HUES64 (cell line): ENCODE measurements at regions not wholly inside any gene's neighbourhood (a gene's known extent, or its start where the extent isn't known, plus 50 kb on each side); places are given as distances from the start of the nearest gene placed in this dataset.

Experiments used
- H3K27ac ChIP-seq: 2 replicates; pipeline ENCODE4 v1.7.0; 2013; ENCODE audit warnings: low read depth, low read length, inconsistent platforms
- H3K27me3 ChIP-seq: 2 replicates; pipeline ENCODE4 v1.6.1; 2013; ENCODE audit warnings: mild to moderate bottlenecking, low read length; ENCODE audit not compliant: insufficient read depth
- H3K36me3 ChIP-seq: 2 replicates; pipeline ENCODE4 v1.6.1; 2013; ENCODE audit warnings: mild to moderate bottlenecking, low read length; ENCODE audit not compliant: insufficient read depth
- H3K4me1 ChIP-seq: 2 replicates; pipeline ENCODE4 v1.6.1; 2013; ENCODE audit warnings: mild to moderate bottlenecking, low read length, moderate library complexity; ENCODE audit not compliant: insufficient read depth
- H3K4me3 ChIP-seq: 2 replicates; pipeline ENCODE4 v1.5.1; 2013; ENCODE audit warnings: mild to moderate bottlenecking, low read length, moderate library complexity
- H3K9ac ChIP-seq: 2 replicates; pipeline ENCODE4 v1.6.1; 2013; ENCODE audit warnings: mild to moderate bottlenecking, low read depth, low read length
- H3K9me3 ChIP-seq: 2 replicates; pipeline ENCODE4 v1.6.1; 2013; ENCODE audit warnings: low read depth, low read length; ENCODE audit not compliant: insufficient read depth
- WGBS: fragments of 150-250, 120-280 bp; methylation state at CpG from one replicate; pipeline ENCODE4 v1.1.7; 2013; ENCODE audit warnings: missing lambda C conversion rate; 5-methylcytosine and 5-hydroxymethylcytosine counted together

DNA sequence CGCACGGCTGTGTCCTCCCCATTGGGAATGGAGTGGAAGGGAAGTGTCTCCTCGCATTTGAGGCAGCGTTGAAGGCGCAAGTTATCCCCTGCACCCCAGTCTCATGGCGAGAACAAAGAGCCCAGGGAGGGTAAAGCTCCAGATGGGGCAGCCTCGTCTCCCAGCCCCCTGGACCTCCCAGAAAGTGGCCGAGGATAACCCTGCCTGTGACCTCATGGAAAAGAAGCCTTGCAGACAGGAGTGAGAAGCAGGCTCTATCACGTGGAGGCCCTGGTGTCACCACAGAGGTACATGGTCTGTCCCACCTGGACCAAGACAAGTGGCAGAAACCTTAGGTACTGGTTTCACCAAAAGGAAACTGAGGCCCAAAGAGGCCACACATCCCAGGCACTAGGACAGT, 134.8 kb upstream of the RPS6KA2 start:
- peaks cover 22% of the 10 kb centered on the region for H3K4me1 ChIP-seq
- no peak overlapping the region for H3K27ac ChIP-seq
- no peaks in the 10 kb centered on the region for H3K27me3 ChIP-seq
- WGBS: 88% methylated on average over 9 of the region's 9 CpGs
- H3K9me3 ChIP-seq: no peaks in the 10 kb centered on the region
- no peak overlapping the region for H3K4me3 ChIP-seq
- no peaks in the 10 kb centered on the region for H3K36me3 ChIP-seq
- no peak overlapping the region for H3K9ac ChIP-seq

DNA sequence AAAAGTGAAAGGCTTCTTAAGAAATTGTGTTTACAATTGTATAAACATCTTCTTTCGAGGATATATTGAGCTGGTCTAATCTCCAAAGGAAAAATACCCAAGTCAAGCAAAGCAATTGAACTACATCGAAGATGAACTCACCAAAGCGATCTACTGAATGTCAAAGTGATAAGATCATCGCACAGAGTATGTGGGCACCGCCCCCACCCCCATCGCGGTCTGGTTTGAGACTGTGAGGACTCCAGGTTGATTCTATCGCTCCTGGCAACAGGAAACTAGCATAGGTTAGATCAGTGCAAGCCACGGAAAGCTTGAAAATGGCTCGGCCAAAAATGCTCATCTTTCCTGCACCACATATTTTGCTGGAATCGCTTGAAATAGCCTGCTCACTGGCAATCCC, 133.2 kb upstream of the RPS6KA2 start:
- Histone ChIP-seq H3K4me3 (no peak overlapping the region), H3K9me3 (no peaks in the 10 kb centered on the region), H3K27me3 (no peaks in the 10 kb centered on the region), H3K27ac (no peak overlapping the region), H3K9ac (no peak overlapping the region), H3K4me1 (peaks cover 16% of the 10 kb centered on the region), H3K36me3 (no peaks in the 10 kb centered on the region)
- 82% methylated on average over 11 of the region's 11 CpGs for WGBS

DNA sequence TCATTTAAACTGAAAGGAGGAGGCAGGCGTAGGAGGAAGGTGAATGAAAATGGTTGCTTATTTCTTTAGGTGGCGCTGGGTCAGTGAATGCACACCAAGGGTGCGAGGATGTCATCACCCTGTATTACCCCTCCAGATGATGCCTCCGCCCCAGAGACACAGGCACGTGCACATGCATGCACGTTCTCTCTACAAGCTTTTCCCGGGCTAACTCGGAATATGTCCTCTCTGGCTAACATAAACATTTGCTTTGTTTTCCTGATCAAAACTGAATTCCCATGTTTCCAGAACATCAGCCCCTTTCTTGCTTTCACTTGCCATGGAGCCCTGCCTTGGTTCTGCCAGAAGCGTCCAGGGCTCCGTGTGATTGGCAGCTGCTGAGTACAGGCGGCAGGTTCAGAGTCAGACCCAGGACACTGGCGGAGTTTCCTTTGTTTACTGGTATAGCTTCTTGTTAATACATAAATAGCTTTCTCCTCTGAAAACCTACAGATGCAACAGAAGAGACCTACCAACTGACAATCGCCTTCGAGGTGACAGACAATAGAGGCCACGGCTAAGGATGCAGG, 131.2 kb upstream of the RPS6KA2 start:
- no peaks in the 10 kb centered on the region for H3K27me3 ChIP-seq
- no peaks in the 10 kb centered on the region for H3K36me3 ChIP-seq
- 0 out of 2 replicates have a peak overlapping the region, but pooled peaks have one; percentile 12 for H3K9ac ChIP-seq
- peaks cover 26% of the 10 kb centered on the region for H3K4me1 ChIP-seq
- H3K9me3 ChIP-seq: no peaks in the 10 kb centered on the region
- WGBS: 88% methylated on average over 15 of the region's 15 CpGs
- 0 out of 2 replicates have a peak overlapping the region, but pooled peaks have one; percentile 31 for H3K27ac ChIP-seq
- no peak overlapping the region for H3K4me3 ChIP-seq

DNA sequence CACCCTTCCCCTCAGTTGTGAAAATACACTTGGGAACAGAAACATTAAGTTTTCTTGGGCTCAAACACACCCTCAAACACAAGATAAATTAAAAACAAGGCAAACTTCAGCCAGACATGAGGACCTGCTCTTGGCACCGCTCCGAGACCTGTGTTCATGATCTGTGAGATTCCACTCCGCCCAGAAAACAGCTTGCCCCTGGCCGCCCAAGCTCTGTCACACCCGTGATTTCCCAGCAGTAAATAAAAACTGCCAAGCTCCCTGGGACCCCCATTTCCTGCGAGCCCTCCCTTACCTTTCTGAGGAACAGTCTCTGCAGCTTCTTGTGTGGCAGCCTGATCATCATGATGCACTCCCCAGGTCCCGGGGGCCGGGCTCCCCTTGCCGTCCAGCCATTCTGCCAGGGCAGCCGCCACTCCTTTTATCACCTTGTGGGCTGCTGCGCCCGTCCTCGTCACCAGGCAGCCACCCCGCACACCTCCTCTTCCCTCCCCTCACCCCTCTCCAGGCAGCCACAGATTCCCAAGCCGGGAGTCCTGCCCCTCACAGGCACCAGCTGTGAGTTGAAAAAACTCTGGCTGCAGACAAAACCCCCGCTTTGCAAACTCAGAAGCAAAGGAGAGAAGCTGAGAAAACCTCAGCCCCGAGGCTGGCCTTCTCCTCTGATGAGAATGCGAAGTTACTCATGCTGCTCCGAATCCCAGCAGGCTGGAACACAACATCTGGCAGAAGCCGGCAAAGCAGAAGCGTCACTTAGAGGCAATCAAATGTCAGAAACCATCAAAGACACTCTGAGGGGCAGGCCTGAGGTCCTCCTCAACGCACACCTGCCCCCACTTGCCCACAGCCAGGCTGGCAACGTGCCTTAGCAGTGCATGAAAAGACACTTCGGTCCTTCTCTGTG, 130.4 kb upstream of the RPS6KA2 start:
- no peaks in the 10 kb centered on the region for H3K36me3 ChIP-seq
- peaks cover 26% of the 10 kb centered on the region for H3K4me1 ChIP-seq
- 34% methylated on average over 24 of the region's 24 CpGs for WGBS
- no peaks in the 10 kb centered on the region for H3K9me3 ChIP-seq
- H3K27me3 ChIP-seq: no peaks in the 10 kb centered on the region
- H3K27ac ChIP-seq: peak overlapping the region; percentile 31; the same call in 1 of the 2 replicates
- H3K9ac ChIP-seq: 0 out of 2 replicates have a peak overlapping the region, but pooled peaks have one; percentile 12
- peak overlapping the region; percentile 11; the same call in 1 of the 2 replicates for H3K4me3 ChIP-seq

DNA sequence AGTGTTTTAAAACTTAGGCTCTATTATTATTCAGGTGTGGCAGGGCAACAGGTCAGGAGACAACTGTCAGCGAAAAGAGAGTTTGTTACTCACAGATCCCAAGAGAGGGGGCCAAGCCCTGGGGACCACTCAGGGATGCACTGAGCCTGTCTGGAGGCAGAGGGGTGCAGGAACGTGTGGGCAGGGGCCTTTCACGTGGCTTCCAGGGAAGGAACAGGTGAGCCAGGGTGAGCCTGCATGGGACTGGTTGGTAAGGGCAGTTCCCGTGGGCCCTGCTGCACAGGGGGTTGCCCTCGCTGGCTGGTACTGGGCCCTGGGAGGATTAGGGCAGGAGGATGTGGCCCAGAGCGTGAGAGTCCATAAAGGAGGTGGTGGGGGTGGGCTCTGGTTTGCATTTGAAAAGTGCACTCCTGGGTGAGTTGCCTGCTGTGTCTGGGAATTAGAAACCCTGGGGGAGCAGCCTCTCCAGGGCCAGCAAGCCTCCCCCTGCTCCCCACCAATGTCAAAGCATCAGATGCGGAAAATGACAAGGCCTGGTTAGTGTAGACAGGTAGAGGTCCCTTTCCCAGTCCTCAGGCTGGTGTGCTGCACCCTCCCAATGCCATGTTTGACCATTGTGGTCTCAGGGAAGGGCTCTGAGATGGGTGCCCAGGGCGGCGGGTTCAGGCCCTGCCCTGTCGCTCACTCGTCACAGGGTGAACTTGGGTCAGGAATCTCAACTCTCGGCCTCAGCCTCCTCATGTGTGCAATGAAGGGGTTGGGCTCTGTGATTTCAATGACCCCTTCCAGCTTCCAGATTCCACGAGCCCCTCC, 127.4 kb upstream of the RPS6KA2 start:
- H3K9ac ChIP-seq: no peak overlapping the region
- WGBS: 63% methylated on average over 13 of the region's 13 CpGs
- H3K4me1 ChIP-seq: peaks cover 38% of the 10 kb centered on the region
- H3K9me3 ChIP-seq: no peaks in the 10 kb centered on the region
- no peak overlapping the region for H3K4me3 ChIP-seq
- H3K27me3 ChIP-seq: no peaks in the 10 kb centered on the region
- no peak overlapping the region for H3K27ac ChIP-seq
- H3K36me3 ChIP-seq: no peaks in the 10 kb centered on the region

DNA sequence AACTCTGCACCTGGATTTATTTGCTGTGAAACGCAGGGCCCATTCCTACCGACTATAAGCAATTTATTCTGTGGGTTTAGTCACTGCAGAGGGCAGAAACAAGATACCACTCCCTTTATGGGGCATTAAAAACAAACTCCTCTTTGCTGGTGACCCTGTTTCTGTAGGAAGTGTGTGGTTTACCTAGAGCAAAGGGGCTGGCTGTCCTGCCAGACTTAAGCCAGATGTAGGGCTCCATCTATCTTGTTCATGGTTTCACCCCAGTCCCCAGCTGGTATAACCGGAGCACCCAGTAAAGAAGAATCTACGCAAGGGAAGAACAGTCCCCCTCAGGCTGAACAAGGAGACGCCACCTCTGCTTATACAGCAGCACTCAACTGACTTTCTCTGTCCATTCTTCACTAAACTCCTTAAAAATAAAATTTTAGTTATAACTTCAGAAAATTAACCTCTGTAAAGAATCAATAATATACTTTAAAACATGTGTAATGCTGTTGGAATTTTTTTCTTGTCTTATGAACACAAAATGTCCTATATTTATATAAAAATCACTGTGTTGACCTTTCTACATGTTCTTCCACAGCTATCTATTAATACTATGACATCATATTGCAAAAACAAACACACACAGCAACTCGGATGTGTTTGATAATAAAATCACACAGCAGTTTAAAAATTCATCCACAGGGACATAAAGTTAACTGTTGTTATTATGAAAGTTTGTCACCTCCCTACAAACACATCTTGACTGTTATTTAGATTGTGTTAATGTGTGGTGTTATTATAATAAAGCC, 126.1 kb upstream of the RPS6KA2 start:
- Histone ChIP-seq H3K4me1 (peaks cover 35% of the 10 kb centered on the region), H3K27ac (no peak overlapping the region), H3K9me3 (no peaks in the 10 kb centered on the region), H3K4me3 (no peak overlapping the region), H3K9ac (no peak overlapping the region), H3K36me3 (no peaks in the 10 kb centered on the region), H3K27me3 (no peaks in the 10 kb centered on the region)
- WGBS: 90% methylated on average over 6 of the region's 6 CpGs

DNA sequence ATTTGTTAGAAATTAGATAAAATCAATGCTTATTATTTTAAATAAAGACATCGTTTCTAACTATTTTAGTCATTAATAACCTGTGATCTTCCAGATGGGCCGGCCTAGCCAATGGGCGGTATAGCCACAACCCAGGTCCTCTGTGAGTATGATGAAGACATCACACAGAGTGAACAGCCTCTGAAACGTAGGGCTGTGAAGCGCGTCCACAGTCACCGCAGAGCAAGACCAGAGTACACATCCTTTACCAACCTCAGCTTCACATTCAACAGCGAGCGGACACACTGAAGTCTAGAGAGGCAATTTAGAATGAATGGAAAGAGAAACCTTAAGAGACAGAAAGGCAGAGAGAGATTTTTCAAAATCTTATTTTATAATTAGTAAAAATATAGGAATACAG, 125.0 kb upstream of the RPS6KA2 start:
- WGBS: 90% methylated on average over 7 of the region's 9 CpGs
- H3K27ac ChIP-seq: no peak overlapping the region
- no peak overlapping the region for H3K4me3 ChIP-seq
- H3K9me3 ChIP-seq: no peaks in the 10 kb centered on the region
- H3K4me1 ChIP-seq: peaks cover 35% of the 10 kb centered on the region
- H3K36me3 ChIP-seq: no peaks in the 10 kb centered on the region
- H3K9ac ChIP-seq: no peak overlapping the region
- no peaks in the 10 kb centered on the region for H3K27me3 ChIP-seq

DNA sequence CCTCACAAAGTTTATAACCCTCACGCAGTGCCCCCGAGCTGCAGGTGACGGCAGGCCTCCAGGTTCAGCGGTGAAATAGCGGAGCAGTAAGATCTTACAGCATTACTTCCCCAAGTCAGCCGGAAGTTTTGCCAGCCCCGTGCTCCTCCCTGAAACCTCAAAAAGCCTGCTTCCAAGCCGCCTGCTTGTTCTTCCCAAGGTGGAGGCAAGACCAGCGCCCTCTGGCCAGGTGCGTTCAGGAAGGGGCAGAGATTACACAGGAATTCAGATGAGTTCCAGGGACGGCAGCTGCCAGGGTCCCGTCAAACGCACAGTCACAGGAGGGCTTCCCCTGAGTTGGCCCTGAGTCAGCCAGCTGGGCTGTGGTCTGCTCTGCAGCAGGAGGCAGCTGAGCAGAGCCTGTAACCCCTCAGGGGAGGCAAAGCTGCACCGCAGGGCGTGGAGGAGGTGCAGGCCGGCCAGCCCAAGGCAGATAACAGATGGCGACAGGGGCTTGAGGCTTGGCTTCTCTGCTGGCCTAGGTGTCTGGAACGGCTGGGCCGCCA, 124.1 kb upstream of the RPS6KA2 start:
- no peaks in the 10 kb centered on the region for H3K36me3 ChIP-seq
- WGBS: 51% methylated on average over 19 of the region's 19 CpGs
- H3K9ac ChIP-seq: no peak overlapping the region
- H3K27ac ChIP-seq: peak overlapping the region; percentile 13; the same call in 1 of the 2 replicates
- H3K4me3 ChIP-seq: no peak overlapping the region
- no peaks in the 10 kb centered on the region for H3K27me3 ChIP-seq
- no peaks in the 10 kb centered on the region for H3K9me3 ChIP-seq
- H3K4me1 ChIP-seq: peaks cover 34% of the 10 kb centered on the region

DNA sequence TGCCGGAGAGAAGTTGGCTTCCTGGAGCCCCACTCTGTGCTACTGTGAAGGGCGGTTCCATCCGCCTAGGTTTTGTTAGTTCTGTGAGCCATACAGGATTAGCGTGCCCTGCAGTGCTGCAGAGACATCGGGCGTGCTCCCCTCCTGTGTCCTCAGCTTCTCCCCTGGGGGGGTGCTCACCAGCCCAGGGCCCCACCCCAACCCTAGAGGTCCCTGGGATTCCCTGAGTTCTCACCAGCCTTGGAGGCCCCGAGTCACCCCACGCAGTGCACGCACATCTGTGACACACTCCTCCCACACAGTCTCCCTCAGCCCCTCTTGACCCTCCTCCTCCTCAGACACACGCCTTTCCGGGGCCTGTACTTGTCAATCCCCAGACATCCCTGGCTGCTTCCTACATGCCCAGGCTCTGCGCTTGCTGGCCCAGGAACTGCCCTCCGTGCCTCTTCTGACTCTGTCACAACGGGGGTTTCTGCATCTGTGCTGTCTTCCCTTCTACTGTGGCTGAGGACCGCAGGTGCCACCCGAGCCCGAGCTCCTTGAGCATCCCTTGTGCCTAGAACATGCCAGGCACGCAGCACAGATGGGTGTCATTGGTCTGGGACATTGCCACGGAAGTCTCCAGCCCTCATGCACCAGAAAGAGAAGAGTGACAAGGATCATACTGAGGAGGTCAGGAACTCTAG, 123.2 kb upstream of the RPS6KA2 start:
- Histone ChIP-seq H3K27ac (no peak overlapping the region), H3K9ac (no peak overlapping the region), H3K9me3 (no peaks in the 10 kb centered on the region), H3K36me3 (no peaks in the 10 kb centered on the region), H3K4me3 (no peak overlapping the region), H3K27me3 (no peaks in the 10 kb centered on the region), H3K4me1 (peaks cover 34% of the 10 kb centered on the region)
- 86% methylated on average over 19 of the region's 19 CpGs for WGBS

DNA sequence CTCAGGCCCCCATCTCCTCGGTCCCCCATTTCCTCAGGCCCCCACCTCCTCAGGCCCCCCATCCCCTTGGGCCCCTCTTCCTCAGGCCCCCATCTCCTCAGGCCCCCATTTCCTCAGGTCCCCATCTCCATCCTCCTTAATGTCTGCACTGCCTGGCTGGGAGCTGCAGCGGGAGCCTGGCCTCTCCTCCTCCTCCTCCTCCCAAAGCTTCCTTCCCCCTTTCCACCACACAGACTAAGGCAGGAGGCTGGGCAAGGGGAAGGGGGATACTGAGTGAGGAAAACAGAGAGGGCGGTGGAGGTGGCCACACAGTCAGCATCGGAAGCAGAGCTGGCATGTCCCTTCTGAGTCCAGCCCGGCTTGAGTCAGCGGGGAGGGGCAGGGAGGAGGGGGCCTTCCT, 122.6 kb upstream of the RPS6KA2 start:
- Histone ChIP-seq H3K27me3 (no peaks in the 10 kb centered on the region), H3K9ac (no peak overlapping the region), H3K4me1 (peaks cover 33% of the 10 kb centered on the region), H3K36me3 (no peaks in the 10 kb centered on the region), H3K9me3 (0 out of 2 replicates have a peak, but pooled peaks cover 2% of the 10 kb centered on the region), H3K4me3 (no peak overlapping the region), H3K27ac (no peak overlapping the region)
- 66% methylated on average over 5 of the region's 6 CpGs for WGBS
